Lower lobe of right lung (tissue), 2 donors: ENCODE measurements at regions not wholly inside any gene's neighbourhood (a gene's known extent, or its start where the extent isn't known, plus 50 kb on each side); places are given as distances from the start of the nearest gene placed in this dataset.

Experiments
- ATAC-seq, 2 donors: fragments of 200-7000 bp; cut with Tn5 transposase; one replicate each; pipeline ENCODE4 v1.9.1; 2020 to 2022; ENCODE audit warnings: mild to moderate bottlenecking in 2 of 2, moderate library complexity in 2 of 2
- DNase-seq: peaks from one replicate; pipeline ENCODE4 v3.0.0-alpha.2; 2020
- H3K27ac ChIP-seq: fragments of 200-600 bp; one replicate; pipeline ENCODE4 v1.8.0; 2022
- H3K27me3 ChIP-seq: fragments of 200-600 bp; one replicate; pipeline ENCODE4 v1.8.0; 2022; ENCODE audit warnings: low read depth
- H3K36me3 ChIP-seq: fragments of 200-600 bp; one replicate; pipeline ENCODE4 v1.8.0; 2022; ENCODE audit warnings: mild to moderate bottlenecking
- H3K4me1 ChIP-seq: fragments of 200-600 bp; one replicate; pipeline ENCODE4 v1.8.0; 2022
- H3K4me3 ChIP-seq: fragments of 200-600 bp; one replicate; pipeline ENCODE4 v1.8.0; 2022; ENCODE audit warnings: mild to moderate bottlenecking
- H3K9me3 ChIP-seq: fragments of 200-600 bp; one replicate; pipeline ENCODE4 v1.8.0; 2022
- intact Hi-C: fragments of 100-400 bp; cut with DNase I; formaldehyde crosslinking; loops from one replicate; pipeline ENCODE4 v1.11.0; 2022
- TF ChIP-seq, protein P1 (sequence below): fragments of 200-600 bp; IDR thresholded peaks from one replicate; pipeline ENCODE4 v1.8.0; 2022; ENCODE audit warnings: antibody characterized with exemption, mild to moderate bottlenecking
- donor health status: DM: no; HTN: yes; CAD: no; lungs with severe emphysema.

DNA sequence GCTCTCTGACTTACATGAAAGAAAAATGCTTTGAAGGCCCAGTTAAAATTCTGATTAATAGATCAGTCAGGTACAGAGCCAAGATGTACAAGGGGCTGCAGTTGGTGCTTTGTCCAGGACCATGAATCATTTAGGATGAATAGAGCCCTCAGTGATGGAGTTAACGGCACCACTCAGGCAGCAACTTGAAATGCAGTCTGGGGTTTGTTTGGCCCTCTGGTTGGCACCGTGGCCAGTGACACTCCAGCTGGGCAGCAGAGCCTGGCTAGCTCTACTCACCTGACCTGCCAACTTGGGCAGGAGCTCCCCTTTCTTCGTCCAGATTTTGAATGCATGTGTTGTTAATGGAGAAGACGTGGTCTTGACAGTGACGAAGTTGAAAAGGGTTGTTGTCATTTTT lies 493.0 kb upstream of the ACVR2A start:
- Histone ChIP-seq H3K27me3 (no peaks in the 10 kb centered on the region), H3K27ac (no peak overlapping the region), H3K9me3 (no peaks in the 10 kb centered on the region), H3K4me1 (no peaks in the 10 kb centered on the region), H3K36me3 (no peaks in the 10 kb centered on the region), H3K4me3 (no peak overlapping the region)
- DNase-seq: no peak
- ATAC-seq: no peak
- TF ChIP-seq, protein P1, sequence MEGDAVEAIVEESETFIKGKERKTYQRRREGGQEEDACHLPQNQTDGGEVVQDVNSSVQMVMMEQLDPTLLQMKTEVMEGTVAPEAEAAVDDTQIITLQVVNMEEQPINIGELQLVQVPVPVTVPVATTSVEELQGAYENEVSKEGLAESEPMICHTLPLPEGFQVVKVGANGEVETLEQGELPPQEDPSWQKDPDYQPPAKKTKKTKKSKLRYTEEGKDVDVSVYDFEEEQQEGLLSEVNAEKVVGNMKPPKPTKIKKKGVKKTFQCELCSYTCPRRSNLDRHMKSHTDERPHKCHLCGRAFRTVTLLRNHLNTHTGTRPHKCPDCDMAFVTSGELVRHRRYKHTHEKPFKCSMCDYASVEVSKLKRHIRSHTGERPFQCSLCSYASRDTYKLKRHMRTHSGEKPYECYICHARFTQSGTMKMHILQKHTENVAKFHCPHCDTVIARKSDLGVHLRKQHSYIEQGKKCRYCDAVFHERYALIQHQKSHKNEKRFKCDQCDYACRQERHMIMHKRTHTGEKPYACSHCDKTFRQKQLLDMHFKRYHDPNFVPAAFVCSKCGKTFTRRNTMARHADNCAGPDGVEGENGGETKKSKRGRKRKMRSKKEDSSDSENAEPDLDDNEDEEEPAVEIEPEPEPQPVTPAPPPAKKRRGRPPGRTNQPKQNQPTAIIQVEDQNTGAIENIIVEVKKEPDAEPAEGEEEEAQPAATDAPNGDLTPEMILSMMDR: no peak
- intact Hi-C loops: no loop called here

DNA sequence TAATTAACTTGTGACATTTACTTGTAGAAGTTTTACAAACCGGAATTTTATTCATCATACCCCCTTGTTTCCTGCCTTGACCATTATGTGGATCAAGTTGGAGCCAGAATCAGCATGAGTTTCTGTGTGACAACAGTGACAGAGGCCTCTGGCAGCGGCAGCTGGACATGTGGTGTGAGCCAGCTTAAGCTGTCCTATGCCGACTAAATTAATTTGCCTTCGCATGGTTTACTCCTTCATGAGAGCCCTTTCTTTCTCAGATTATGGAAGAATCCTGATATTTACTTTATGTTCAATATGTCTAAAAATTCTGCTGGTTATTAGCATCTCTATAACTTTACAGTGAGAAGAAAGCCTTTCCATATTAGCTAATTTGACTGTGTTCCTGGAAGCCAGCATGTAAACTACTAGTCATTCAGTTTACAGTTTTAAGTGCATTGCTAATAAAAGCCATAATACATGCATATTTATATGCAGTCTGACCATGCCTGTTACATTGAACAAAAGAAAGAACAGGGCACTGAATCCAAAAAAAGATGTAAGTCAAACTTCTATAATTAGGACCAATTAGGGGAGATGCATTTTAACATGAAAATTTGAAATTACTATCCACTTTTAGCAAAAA lies 495.8 kb upstream of the ACVR2A start:
- Histone ChIP-seq H3K27me3 (no peaks in the 10 kb centered on the region), H3K9me3 (peaks cover 10% of the 10 kb centered on the region), H3K4me3 (no peak overlapping the region), H3K36me3 (no peaks in the 10 kb centered on the region), H3K27ac (no peak overlapping the region), H3K4me1 (no peaks in the 10 kb centered on the region)
- TF ChIP-seq, protein P1: no peak
- intact Hi-C loops: no loop called here
- DNase-seq (no peak), ATAC-seq (no peak)

DNA sequence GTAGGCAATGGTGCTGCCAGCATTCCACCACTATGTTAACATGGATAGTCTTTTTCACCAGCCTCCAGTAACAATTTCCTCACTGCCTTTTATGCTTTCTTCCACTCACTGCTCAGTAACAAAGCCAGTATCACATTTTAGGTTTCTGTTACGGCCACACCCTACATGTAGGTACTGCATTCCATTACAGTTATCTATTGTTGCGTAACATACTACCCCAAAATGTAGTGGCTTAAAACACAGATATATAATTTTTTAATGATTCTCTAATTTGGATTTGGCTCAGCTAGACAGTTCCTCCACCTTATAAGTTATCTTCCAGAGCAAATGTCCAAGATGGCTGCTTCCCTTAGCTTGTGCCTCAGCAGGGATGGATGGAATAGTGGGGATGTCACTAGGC lies 498.7 kb upstream of the ACVR2A start:
- no peak for ATAC-seq
- Histone ChIP-seq H3K9me3 (peaks cover 10% of the 10 kb centered on the region), H3K27me3 (no peaks in the 10 kb centered on the region), H3K27ac (no peak overlapping the region), H3K36me3 (no peaks in the 10 kb centered on the region), H3K4me1 (no peaks in the 10 kb centered on the region), H3K4me3 (no peak overlapping the region)
- intact Hi-C loops: no loop called here
- TF ChIP-seq, protein P1: no peak
- DNase-seq: no peak

DNA sequence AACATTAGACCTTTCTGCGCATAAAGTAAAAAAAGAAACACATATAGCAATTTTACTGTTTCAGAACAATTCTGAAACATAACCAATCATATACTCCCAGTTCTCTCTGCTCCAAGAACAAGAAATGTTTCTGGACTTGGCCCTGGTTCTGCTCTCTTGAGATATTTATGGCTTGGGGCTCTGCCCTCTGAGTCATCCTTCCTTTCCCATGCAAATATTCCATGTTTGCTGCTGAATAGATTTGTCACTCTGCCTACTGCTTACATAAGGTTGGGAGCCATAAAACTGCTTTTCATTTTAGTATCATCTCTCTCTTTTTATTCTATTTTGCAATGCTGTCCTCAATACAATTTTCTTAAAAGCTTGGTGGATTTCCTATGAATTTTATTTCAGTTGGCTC lies 499.6 kb upstream of the ACVR2A start:
- no peak for DNase-seq
- TF ChIP-seq, protein P1: no peak
- no peak for ATAC-seq
- no peak overlapping the region for H3K27ac ChIP-seq
- peaks cover 10% of the 10 kb centered on the region for H3K9me3 ChIP-seq
- H3K4me1 ChIP-seq: no peaks in the 10 kb centered on the region
- no peaks in the 10 kb centered on the region for H3K27me3 ChIP-seq
- no peak overlapping the region for H3K4me3 ChIP-seq
- no peaks in the 10 kb centered on the region for H3K36me3 ChIP-seq
- intact Hi-C loops: no loop called here

DNA sequence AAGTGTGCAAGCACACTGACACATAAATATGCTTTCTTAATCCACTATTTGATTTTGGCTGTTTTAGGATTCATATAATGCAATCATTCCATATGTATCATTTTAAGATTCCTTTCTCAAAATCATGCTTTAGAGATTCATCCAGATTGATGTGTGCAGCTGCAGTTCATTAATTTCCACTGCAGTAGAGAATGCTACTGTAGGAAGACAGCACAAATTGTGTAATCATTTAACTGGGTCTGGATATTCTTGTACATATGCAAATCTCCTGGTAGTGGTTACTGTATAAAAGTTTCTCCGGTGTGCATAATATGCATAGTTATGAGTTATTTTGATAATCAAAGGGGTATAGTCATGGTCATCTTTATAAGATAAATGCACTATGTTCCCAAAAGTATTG lies 502.5 kb upstream of the ACVR2A start:
- no peak overlapping the region for H3K27ac ChIP-seq
- TF ChIP-seq, protein P1: no peak
- no peak overlapping the region for H3K4me3 ChIP-seq
- H3K36me3 ChIP-seq: no peaks in the 10 kb centered on the region
- H3K27me3 ChIP-seq: no peaks in the 10 kb centered on the region
- ATAC-seq (no peak), DNase-seq (no peak)
- H3K9me3 ChIP-seq: peaks cover 10% of the 10 kb centered on the region
- no peaks in the 10 kb centered on the region for H3K4me1 ChIP-seq
- intact Hi-C loops: no loop called here
